ENCODE measurements at regions not wholly inside any gene's neighbourhood (a gene's known extent, or its start where the extent isn't known, plus 50 kb on each side); places are given as distances from the start of the nearest gene placed in this dataset.

- TF ChIP-seq CTCF (IDR thresholded peaks at IDR 0.05 in 4 of 5, conservative IDR thresholded peaks at IDR 0.05 in 1 of 5) (no peak), POLR2A (IDR thresholded peaks at IDR 0.05) (no peak)
These were observed 187.0 kb downstream of the HAUS1 start for GRCh38 chr18:46291149-46291548.
